GM10248 (cell line): ENCODE measurements at regions not wholly inside any gene's neighbourhood (a gene's known extent, or its start where the extent isn't known, plus 50 kb on each side); places are given as distances from the start of the nearest gene placed in this dataset.

Experiments used
- CTCF ChIA-PET: fragments of 300-600 bp; sonication (Branson Sonifier 250); formaldehyde crosslinking; extraction: SDS; loops from one replicate; lab custom pipeline; 2021; ENCODE audit warnings: antibody characterized with exemption; lab: Yijun Ruan, JAX
- POLR2A ChIA-PET: fragments of 350-650 bp; sonication (Branson Sonifier 250); formaldehyde crosslinking; extraction: SDS; loops from one replicate; lab custom pipeline; 2020; ENCODE audit warnings: antibody characterized with exemption; lab: Yijun Ruan, JAX
- DNase-seq: peaks from one replicate; pipeline ENCODE4 v3.0.0; 2012; ENCODE audit errors: extremely low spot score
- TF ChIP-seq, protein P1 (sequence below): IDR thresholded peaks from 2 replicates; pipeline ENCODE4 v1.5.1; 2012; ENCODE audit warnings: mild to moderate bottlenecking, low read depth; ENCODE audit errors: extremely low read depth, missing control alignments, control extremely low read depth

DNA sequence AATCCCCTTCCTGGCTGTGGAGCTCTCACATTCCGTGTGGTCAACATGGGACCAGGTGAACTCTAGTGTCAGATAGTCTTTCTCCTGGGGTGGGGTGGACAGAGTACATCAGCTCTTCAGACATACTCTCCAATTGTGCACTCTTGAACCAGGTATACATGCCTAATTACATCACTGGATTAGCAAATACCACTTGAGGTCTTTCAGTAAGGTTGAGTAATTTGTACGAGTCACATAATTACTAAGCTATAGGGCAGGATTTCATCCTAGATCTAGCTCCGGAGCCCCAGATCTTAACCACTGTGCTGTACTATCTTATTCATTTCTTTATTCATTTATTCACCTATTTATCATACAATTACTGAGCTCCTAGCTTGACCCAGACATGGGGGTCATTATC lies 821.3 kb downstream of the TFAP2A start:
- ChIA-PET CTCF (interaction anchor here (1.0 to 1.4 kb wide), 2 partner anchors 11 to 16 kb away, joined by 3 to 6 read pairs; no protein-coding TSS in a partner anchor), POLR2A (no interaction called here)
- no peak for DNase-seq
- TF ChIP-seq, protein P1, sequence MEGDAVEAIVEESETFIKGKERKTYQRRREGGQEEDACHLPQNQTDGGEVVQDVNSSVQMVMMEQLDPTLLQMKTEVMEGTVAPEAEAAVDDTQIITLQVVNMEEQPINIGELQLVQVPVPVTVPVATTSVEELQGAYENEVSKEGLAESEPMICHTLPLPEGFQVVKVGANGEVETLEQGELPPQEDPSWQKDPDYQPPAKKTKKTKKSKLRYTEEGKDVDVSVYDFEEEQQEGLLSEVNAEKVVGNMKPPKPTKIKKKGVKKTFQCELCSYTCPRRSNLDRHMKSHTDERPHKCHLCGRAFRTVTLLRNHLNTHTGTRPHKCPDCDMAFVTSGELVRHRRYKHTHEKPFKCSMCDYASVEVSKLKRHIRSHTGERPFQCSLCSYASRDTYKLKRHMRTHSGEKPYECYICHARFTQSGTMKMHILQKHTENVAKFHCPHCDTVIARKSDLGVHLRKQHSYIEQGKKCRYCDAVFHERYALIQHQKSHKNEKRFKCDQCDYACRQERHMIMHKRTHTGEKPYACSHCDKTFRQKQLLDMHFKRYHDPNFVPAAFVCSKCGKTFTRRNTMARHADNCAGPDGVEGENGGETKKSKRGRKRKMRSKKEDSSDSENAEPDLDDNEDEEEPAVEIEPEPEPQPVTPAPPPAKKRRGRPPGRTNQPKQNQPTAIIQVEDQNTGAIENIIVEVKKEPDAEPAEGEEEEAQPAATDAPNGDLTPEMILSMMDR = no peak

DNA sequence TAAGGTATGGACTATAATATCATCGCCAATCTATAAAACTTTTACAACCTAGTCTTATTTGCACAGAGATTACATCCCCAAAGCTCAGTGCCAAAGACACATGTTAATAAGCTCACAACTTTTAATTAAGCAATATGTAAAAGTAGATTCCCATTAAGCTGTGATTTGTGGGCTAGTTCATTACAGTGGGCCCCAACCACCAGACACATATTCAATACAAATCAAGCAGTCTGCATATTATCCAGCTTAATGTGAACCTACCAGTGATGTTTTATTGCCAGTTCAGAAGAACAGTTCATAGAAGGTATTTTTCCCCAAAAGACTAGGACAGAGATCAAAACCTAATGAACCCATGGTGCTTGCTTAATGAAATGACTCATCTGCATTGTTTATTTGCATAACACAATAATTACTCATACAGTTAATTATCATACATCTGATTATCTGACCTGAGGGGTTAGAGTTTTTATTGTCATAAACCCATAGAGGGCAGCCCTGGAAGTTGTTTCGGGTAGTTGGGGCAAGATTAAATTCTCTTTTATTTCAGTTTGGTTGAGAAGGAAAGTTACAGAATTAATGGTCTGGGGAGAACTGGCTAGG lies 831.0 kb downstream of the TFAP2A start:
- DNase-seq = no peak
- ChIA-PET POLR2A (no interaction called here), CTCF (interaction anchor here (1.2 kb wide), 1 partner anchor 9 kb away, joined by 3 read pairs; no protein-coding TSS in a partner anchor)
- TF ChIP-seq, protein P1 = no peak

DNA sequence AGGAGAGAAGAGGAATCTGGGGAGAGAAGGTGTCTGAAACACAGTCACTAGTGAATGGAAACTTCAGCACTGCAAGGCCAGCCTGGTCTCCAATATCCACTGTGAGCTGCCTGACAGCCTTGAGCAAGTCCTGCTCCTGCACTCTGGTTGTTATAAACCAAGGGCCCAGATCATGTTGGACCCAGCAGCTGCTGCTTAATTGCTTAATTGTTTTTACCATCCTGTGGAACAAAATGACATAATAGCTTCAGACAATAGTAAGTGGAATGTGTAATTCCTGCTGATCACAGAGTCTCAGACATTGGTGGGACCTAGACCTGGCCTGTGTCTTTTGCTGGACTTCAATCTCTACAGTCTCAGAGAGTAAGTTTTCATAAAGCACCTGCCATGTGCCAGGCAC lies 833.7 kb downstream of the TFAP2A start:
- DNase-seq = no peak
- ChIA-PET CTCF (interaction anchor here (1.5 to 2.0 kb wide), 2 partner anchors 10 to 12 kb away, joined by 4 to 6 read pairs; no protein-coding TSS in a partner anchor), POLR2A (no interaction called here)
- TF ChIP-seq, protein P1 = no peak

DNA sequence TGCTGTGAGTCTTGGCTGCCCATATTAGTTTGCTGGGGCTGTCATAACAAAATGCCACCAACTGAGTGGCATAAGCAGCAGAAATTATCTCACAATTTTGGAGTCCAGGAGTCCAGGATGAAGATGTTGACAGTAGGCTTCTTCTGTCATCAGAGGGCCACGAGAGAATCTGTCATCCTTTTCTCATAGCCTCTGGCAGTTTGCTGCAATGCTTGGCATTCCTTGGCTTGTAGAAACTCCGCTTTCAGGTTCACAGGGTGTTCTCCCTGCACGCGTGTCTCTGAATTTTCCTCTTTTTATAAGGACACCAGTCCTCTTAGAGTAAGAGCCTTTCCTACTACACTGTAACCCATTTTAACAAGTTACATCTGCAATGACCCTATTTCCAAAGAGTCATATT lies 838.4 kb downstream of the TFAP2A start:
- TF ChIP-seq, protein P1 = no peak
- CTCF ChIA-PET = interaction anchor here (1.8 kb wide), 1 partner anchor 12 kb away, joined by 5 read pairs; no protein-coding TSS in a partner anchor
- POLR2A ChIA-PET = no interaction called here
- DNase-seq = no peak

DNA sequence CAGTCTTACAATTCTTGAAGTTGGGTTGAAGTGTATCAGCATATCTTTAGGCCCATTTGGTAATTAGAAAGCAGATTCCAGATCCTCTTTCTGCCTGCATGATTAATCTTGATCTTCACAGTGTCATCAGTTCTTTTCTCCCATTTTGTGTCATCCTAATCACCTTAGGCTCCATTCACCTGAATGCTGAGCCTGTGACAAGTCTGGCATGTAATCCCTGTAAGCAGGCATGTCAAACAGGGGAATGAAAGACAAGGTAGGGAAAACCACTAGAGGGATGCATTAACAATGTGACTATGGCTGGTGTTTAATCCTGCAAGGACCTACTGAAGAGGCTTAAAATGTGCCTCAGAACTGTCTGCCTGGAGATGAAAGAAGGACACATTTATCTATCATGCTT lies 848.8 kb downstream of the TFAP2A start:
- CTCF ChIA-PET = interaction anchor here (2.1 kb wide), 1 partner anchor 11 kb away, joined by 5 read pairs; no protein-coding TSS in a partner anchor
- TF ChIP-seq, protein P1 = no peak
- POLR2A ChIA-PET = no interaction called here
- no peak for DNase-seq

DNA sequence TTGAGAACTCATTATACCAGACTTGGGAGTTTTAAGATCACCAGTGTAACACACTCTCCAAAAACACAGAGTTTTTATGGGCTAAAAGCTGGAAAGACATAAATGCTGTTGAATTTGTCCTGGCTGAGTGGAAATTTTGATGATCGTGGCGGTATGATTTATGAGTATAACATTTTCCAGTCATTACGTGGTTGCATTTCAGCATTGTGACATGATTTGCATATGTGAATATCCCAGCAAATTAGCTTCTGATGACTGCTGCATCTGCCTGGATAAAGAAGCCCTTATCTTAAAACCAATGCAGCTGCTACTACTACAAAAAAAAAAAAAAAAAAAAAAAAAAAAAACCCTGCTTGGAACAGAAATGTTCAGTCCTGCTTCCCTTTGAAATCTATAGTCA lies 850.9 kb downstream of the TFAP2A start:
- ChIA-PET CTCF (interaction anchor here (2.0 to 2.1 kb wide), 2 partner anchors 10 to 13 kb away, joined by 5 read pairs; no protein-coding TSS in a partner anchor), POLR2A (no interaction called here)
- TF ChIP-seq, protein P1 = no peak
- DNase-seq = no peak
